Ishikawa (cell line): ENCODE measurements at regions not wholly inside any gene's neighbourhood (a gene's known extent, or its start where the extent isn't known, plus 50 kb on each side); places are given as distances from the start of the nearest gene placed in this dataset.

Experiments used
- CEBPB ChIP-seq: IDR thresholded peaks from 2 replicates; pipeline ENCODE4 v1.6.1; 2012
- CREB1 ChIP-seq: IDR thresholded peaks from 2 replicates; pipeline ENCODE4 v1.6.1; 2012; ENCODE audit warnings: low read depth
- EGR1 ChIP-seq: IDR thresholded peaks from 2 replicates; pipeline ENCODE4 v1.6.1; 2012
- EP300 ChIP-seq: IDR thresholded peaks from 2 replicates; pipeline ENCODE4 v1.6.1; 2012; ENCODE audit warnings: borderline replicate concordance
- FOXM1 ChIP-seq: IDR thresholded peaks from 2 replicates; pipeline ENCODE4 v1.6.1; 2012; ENCODE audit warnings: low read depth, borderline replicate concordance
- NFIC ChIP-seq: IDR thresholded peaks from 2 replicates; pipeline ENCODE4 v1.6.1; 2012
- RAD21 ChIP-seq: IDR thresholded peaks from 2 replicates; pipeline ENCODE4 v1.6.1; 2012; ENCODE audit warnings: low read depth
- TAF1 ChIP-seq: IDR thresholded peaks from 2 replicates; pipeline ENCODE4 v1.6.1; 2012; ENCODE audit warnings: low read depth, mild to moderate bottlenecking
- TCF12 ChIP-seq: IDR thresholded peaks from 2 replicates; pipeline ENCODE4 v1.6.1; 2012; ENCODE audit warnings: low read depth
- TEAD4 ChIP-seq: IDR thresholded peaks from 2 replicates; pipeline ENCODE4 v1.6.1; 2012
- YY1 ChIP-seq: IDR thresholded peaks from 2 replicates; pipeline ENCODE4 v1.6.1; 2012; ENCODE audit warnings: low read depth
- TF ChIP-seq, protein P1 (sequence below): IDR thresholded peaks from 2 replicates; pipeline ENCODE4 v1.6.1; 2012
- TF ChIP-seq, protein P2 (sequence below): IDR thresholded peaks from 2 replicates; pipeline ENCODE4 v1.6.1; 2012; ENCODE audit warnings: low read depth, mild to moderate bottlenecking

- TF ChIP-seq TAF1, result no peak
- no peak for TF ChIP-seq RAD21
- TF ChIP-seq YY1, result no peak
- TF ChIP-seq TEAD4, result no peak
- TF ChIP-seq CREB1, result no peak
- no peak for TF ChIP-seq CEBPB
- TF ChIP-seq, protein P1, sequence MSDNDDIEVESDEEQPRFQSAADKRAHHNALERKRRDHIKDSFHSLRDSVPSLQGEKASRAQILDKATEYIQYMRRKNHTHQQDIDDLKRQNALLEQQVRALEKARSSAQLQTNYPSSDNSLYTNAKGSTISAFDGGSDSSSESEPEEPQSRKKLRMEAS, result no peak
- TF ChIP-seq, protein P2, sequence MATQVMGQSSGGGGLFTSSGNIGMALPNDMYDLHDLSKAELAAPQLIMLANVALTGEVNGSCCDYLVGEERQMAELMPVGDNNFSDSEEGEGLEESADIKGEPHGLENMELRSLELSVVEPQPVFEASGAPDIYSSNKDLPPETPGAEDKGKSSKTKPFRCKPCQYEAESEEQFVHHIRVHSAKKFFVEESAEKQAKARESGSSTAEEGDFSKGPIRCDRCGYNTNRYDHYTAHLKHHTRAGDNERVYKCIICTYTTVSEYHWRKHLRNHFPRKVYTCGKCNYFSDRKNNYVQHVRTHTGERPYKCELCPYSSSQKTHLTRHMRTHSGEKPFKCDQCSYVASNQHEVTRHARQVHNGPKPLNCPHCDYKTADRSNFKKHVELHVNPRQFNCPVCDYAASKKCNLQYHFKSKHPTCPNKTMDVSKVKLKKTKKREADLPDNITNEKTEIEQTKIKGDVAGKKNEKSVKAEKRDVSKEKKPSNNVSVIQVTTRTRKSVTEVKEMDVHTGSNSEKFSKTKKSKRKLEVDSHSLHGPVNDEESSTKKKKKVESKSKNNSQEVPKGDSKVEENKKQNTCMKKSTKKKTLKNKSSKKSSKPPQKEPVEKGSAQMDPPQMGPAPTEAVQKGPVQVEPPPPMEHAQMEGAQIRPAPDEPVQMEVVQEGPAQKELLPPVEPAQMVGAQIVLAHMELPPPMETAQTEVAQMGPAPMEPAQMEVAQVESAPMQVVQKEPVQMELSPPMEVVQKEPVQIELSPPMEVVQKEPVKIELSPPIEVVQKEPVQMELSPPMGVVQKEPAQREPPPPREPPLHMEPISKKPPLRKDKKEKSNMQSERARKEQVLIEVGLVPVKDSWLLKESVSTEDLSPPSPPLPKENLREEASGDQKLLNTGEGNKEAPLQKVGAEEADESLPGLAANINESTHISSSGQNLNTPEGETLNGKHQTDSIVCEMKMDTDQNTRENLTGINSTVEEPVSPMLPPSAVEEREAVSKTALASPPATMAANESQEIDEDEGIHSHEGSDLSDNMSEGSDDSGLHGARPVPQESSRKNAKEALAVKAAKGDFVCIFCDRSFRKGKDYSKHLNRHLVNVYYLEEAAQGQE, result no peak
- no peak for TF ChIP-seq EP300
- no peak for TF ChIP-seq NFIC
- no peak for TF ChIP-seq FOXM1
- TF ChIP-seq TCF12, result no peak
- no peak for TF ChIP-seq EGR1
Observed at GRCh38 chrX:112961981-112962380, 121.3 kb upstream of the AMOT start.
